Fibroblast of lung (primary cell): ENCODE measurements at regions not wholly inside any gene's neighbourhood (a gene's known extent, or its start where the extent isn't known, plus 50 kb on each side); places are given as distances from the start of the nearest gene placed in this dataset.

ENCODE experiments used
- DNase-seq, 2 donors: peaks; one replicate each; pipeline versions ENCODE4 v3.0.0 to v3.0.0-alpha.2; 2010; ENCODE audit warnings: low read depth in 2 of 2
- H2AFZ ChIP-seq: 2 replicates; pipeline ENCODE4 v1.5.1; 2012; ENCODE audit warnings: low read length, control low read depth, inconsistent platforms
- H3K27ac ChIP-seq: 2 replicates; pipeline ENCODE4 v1.5.1; 2011; ENCODE audit warnings: low read length, control low read depth; ENCODE audit not compliant: insufficient read depth
- H3K27me3 ChIP-seq: 2 replicates; pipeline ENCODE4 v1.5.1; 2011; ENCODE audit warnings: mild to moderate bottlenecking, low read length; ENCODE audit not compliant: control insufficient read depth, insufficient read depth
- H3K36me3 ChIP-seq: 2 replicates; pipeline ENCODE4 v1.5.1; 2011; ENCODE audit warnings: low read length; ENCODE audit not compliant: control insufficient read depth, insufficient read depth
- H3K4me1 ChIP-seq: 2 replicates; pipeline ENCODE4 v1.5.1; 2011; ENCODE audit warnings: low read length; ENCODE audit not compliant: control insufficient read depth, insufficient read depth; ENCODE audit errors: extremely low read depth
- H3K4me2 ChIP-seq: 2 replicates; pipeline ENCODE4 v1.5.1; 2011; ENCODE audit warnings: low read length, control low read depth; ENCODE audit not compliant: insufficient read depth; ENCODE audit errors: extremely low read depth
- H3K4me3 ChIP-seq, 4 experiments: fragments of 200-600 bp in 1 of 4; sonication (generic) in 1 of 4; replicated peaks in 1 of 4; 2 replicates each; pipeline ENCODE4 v1.5.1; 2011 to 2016; ENCODE audit warnings: low read length in 4 of 4, low read depth in 3 of 4, mild to moderate bottlenecking in 3 of 4, control low read depth in 2 of 4, inconsistent platforms in 1 of 4, mixed read lengths in 1 of 4; ENCODE audit not compliant: insufficient read depth in 1 of 4; ENCODE audit errors: control extremely low read depth in 1 of 4
- H3K79me2 ChIP-seq: 2 replicates; pipeline ENCODE4 v1.5.1; 2012; ENCODE audit warnings: mild to moderate bottlenecking, low read length, inconsistent platforms; ENCODE audit not compliant: control insufficient read depth, insufficient read depth
- H3K9ac ChIP-seq: 2 replicates; pipeline ENCODE4 v1.5.1; 2011; ENCODE audit warnings: mild to moderate bottlenecking, low read length, control low read depth; ENCODE audit not compliant: insufficient read depth
- H3K9me3 ChIP-seq: 2 replicates; pipeline ENCODE4 v1.5.1; 2012; ENCODE audit warnings: low read depth, low read length; ENCODE audit not compliant: control insufficient read depth, insufficient read depth
- H4K20me1 ChIP-seq: 2 replicates; pipeline ENCODE4 v1.5.1; 2011; ENCODE audit warnings: low read length; ENCODE audit not compliant: control insufficient read depth, insufficient read depth; ENCODE audit errors: extremely low read depth
- CTCF ChIP-seq, 2 donors: IDR thresholded peaks in 1 of 2; conservative IDR thresholded peaks in 1 of 2; 1 replicate in 1 of 2; 2 replicates in 1 of 2; pipeline ENCODE4 v1.5.1; 2011 to 2012; ENCODE audit warnings: low read length in 2 of 2, control low read depth in 1 of 2, inconsistent platforms in 1 of 2, low read depth in 1 of 2, mild to moderate bottlenecking in 1 of 2
- EZH2 ChIP-seq: IDR thresholded peaks from 2 replicates; pipeline ENCODE4 v1.5.1; 2012; ENCODE audit warnings: low read length, control low read depth, mild to moderate bottlenecking; ENCODE audit errors: missing control alignments

- H3K4me3 ChIP-seq = no peak overlapping the region
These were observed 127.4 kb downstream of the HMX1 start for GRCh38 chr4:8744083-8744805.

GRCh38 chr4:8742546-8742945 is 129.1 kb downstream of the HMX1 start:
- no peak overlapping the region for H3K27ac ChIP-seq
- no peak overlapping the region for H2AFZ ChIP-seq
- DNase-seq = no peak
- no peak overlapping the region for H3K4me3 ChIP-seq
- TF ChIP-seq CTCF (conservative IDR thresholded peaks at IDR 0.05 in 1 of 2, IDR thresholded peaks at IDR 0.05 in 1 of 2; ENCODE audit: low read depth in 1 of 2, low read length in 2 of 2) (no peak), EZH2 (no peak)
- peaks cover 3% of the 10 kb centered on the region for H3K9me3 ChIP-seq
- no peaks in the 10 kb centered on the region for H3K4me1 ChIP-seq
- H3K79me2 ChIP-seq = no peaks in the 10 kb centered on the region
- H3K36me3 ChIP-seq = no peaks in the 10 kb centered on the region
- H3K9ac ChIP-seq = no peak overlapping the region
- no peaks in the 10 kb centered on the region for H4K20me1 ChIP-seq
- H3K27me3 ChIP-seq = no peaks in the 10 kb centered on the region
- no peak overlapping the region for H3K4me2 ChIP-seq

More at GRCh38 chr4:8744083-8744805, 127.4 kb downstream of the HMX1 start:
- H3K9me3 ChIP-seq = peaks cover 3% of the 10 kb centered on the region
- H3K4me2 ChIP-seq = no peak overlapping the region
- H2AFZ ChIP-seq = no peak overlapping the region
- no peaks in the 10 kb centered on the region for H3K79me2 ChIP-seq
- no peak overlapping the region for H3K27ac ChIP-seq
- DNase-seq = no peak
- no peaks in the 10 kb centered on the region for H3K27me3 ChIP-seq
- TF ChIP-seq CTCF (conservative IDR thresholded peaks at IDR 0.05 in 1 of 2, IDR thresholded peaks at IDR 0.05 in 1 of 2; ENCODE audit: low read depth in 1 of 2, low read length in 2 of 2) (no peak), EZH2 (no peak)
- no peak overlapping the region for H3K9ac ChIP-seq
- no peaks in the 10 kb centered on the region for H3K36me3 ChIP-seq
- H3K4me1 ChIP-seq = no peaks in the 10 kb centered on the region
- no peaks in the 10 kb centered on the region for H4K20me1 ChIP-seq

DNA sequence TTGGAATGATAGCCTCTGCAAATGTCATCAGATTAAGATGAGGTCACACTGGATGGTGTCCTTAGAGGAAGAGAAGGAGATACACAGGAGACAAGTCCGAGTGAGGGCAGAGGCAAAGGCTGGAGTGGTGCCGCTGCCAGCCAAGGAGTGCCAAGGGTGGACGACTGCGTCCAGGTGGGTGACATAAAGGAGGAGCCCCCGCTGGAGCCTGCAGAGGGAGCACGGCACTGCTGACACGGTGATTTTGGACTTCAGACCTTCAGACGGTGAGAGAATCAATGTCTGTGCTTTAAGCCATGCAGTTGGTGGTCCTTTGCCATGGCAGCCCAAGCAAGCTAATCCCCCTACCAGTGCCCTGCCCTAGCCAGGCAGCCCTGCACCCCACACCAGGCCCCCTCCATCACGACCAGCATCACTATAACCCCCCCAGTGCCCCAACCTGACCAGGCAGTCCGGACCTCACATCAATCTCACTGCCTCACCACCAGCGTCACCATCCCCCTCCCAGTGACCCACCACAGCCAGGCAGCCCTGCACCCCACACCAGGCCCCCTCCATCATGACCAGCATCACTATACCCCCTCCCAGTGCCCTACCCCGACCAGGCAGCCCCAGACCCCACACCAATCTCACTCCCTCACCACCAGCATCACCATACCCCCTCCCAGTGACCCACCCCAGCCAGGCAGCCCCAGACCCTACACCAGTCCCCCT is 130.0 kb downstream of the HMX1 start:
- TF ChIP-seq CTCF (conservative IDR thresholded peaks at IDR 0.05 in 1 of 2, IDR thresholded peaks at IDR 0.05 in 1 of 2; ENCODE audit: low read depth in 1 of 2, low read length in 2 of 2) (no peak), EZH2 (no peak)
- Histone ChIP-seq H3K9ac (no peak overlapping the region), H3K27ac (no peak overlapping the region), H2AFZ (no peak overlapping the region), H3K27me3 (no peaks in the 10 kb centered on the region), H4K20me1 (no peaks in the 10 kb centered on the region), H3K79me2 (no peaks in the 10 kb centered on the region), H3K9me3 (peaks cover 3% of the 10 kb centered on the region), H3K4me1 (no peaks in the 10 kb centered on the region), H3K4me2 (no peak overlapping the region), H3K36me3 (no peaks in the 10 kb centered on the region), H3K4me3 (no peak overlapping the region)
- DNase-seq = no peak
